ENCODE measurements at regions not wholly inside any gene's neighbourhood (a gene's known extent, or its start where the extent isn't known, plus 50 kb on each side); places are given as distances from the start of the nearest gene placed in this dataset.

- TF ChIP-seq CTCF (IDR thresholded peaks at IDR 0.05) (no peak), EZH2 (IDR thresholded peaks at IDR 0.05; ENCODE audit: borderline replicate concordance, insufficient read depth, low read depth, low read length, poor library complexity, severe bottlenecking) (no peak)
These were observed 145.6 kb upstream of the RNF32 start for GRCh38 chr7:156494960-156495359.

Measured in B cell (primary cell).